ENCODE measurements at regions not wholly inside any gene's neighbourhood (a gene's known extent, or its start where the extent isn't known, plus 50 kb on each side); places are given as distances from the start of the nearest gene placed in this dataset.

DNA sequence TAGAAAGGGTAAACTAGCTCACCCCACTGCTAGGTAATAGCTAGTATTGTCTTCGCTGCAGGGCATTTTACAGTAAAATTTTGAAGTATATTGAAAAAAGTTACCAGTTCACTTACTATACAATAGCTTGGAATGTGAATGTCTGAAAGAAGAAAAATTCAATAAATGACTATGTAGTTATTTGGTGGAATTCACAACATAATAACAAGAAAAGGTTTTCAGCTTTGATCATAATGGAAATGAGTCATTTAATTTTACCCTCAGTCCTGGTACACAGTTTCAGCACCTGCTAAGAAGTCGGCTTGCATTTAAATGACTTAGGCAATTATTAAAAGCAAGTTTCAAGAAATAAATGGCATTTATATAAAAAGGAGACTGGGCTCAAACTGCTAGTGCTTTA lies 90.4 kb downstream of the NUP35 start:
- H3K9ac ChIP-seq (ENCODE audit: low read depth, low read length), result no peak overlapping the region
- no peaks in the 10 kb centered on the region for H3K4me1 ChIP-seq (ENCODE audit: control insufficient read depth, insufficient read depth, low read length)
- 0 out of 2 replicates have a peak, but pooled peaks cover 2% of the 10 kb centered on the region for H3K9me3 ChIP-seq (ENCODE audit: control insufficient read depth, insufficient read depth, low read length)
- H3K27ac ChIP-seq (ENCODE audit: low read depth, low read length), result no peak overlapping the region
- no peaks in the 10 kb centered on the region for H3K36me3 ChIP-seq (ENCODE audit: control insufficient read depth, insufficient read depth, low read length)
- H3K27me3 ChIP-seq (ENCODE audit: control insufficient read depth, insufficient read depth, low read length), result no peaks in the 10 kb centered on the region
- no peak overlapping the region for H3K4me3 ChIP-seq (ENCODE audit: low read depth, low read length)

DNA sequence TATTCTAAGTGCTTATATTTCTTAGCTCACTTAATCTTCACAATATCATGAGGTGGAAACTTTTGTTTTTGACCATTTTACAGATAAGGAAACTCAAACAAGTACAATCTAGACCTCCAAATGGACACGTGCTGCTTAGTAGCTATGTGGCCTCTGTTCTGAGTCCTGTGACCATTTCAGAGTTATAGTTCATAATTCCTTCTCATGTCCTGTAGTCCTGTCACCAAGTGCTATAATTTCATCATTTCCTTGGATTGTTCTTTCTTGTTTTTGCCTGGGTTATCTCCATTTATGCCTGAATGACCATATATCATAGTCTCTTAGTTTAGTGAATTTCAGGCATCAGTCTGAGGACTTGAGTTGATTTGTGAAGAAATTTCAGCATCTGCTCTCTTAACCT lies 91.7 kb downstream of the NUP35 start:
- H3K4me1 ChIP-seq (ENCODE audit: control insufficient read depth, insufficient read depth, low read length), result no peaks in the 10 kb centered on the region
- H3K4me3 ChIP-seq (ENCODE audit: low read depth, low read length), result no peak overlapping the region

DNA sequence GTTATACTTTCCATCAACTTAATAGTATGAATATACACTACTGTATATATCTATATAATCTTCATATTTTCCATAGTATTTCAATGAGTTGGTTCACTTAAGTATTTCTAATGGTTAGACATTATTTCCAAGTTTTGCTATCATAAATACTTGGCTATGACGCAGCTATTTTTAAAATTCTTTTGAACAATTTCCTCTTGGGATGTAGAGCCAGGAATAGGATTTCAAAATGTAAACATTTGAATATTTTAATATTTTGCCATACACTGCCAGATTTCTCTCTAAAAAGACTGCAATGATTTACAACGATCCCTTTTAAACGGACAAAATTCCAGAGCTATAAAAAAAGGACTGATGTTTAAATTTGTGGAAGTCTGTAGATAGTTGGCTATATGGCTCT lies 95.6 kb downstream of the NUP35 start:
- Histone ChIP-seq H3K9me3 (ENCODE audit: control insufficient read depth, insufficient read depth, low read length) (no peaks in the 10 kb centered on the region), H3K36me3 (ENCODE audit: control insufficient read depth, insufficient read depth, low read length) (no peaks in the 10 kb centered on the region), H3K4me1 (ENCODE audit: control insufficient read depth, insufficient read depth, low read length) (no peaks in the 10 kb centered on the region), H3K9ac (ENCODE audit: low read depth, low read length) (no peak overlapping the region), H3K27me3 (ENCODE audit: control insufficient read depth, insufficient read depth, low read length) (no peaks in the 10 kb centered on the region), H3K27ac (ENCODE audit: low read depth, low read length) (no peak overlapping the region), H3K4me3 (ENCODE audit: low read depth, low read length) (no peak overlapping the region)

More for the DNA sequence above, 91.7 kb downstream of the NUP35 start:
- no peak overlapping the region for H3K27ac ChIP-seq (ENCODE audit: low read depth, low read length)
- H3K36me3 ChIP-seq (ENCODE audit: control insufficient read depth, insufficient read depth, low read length), result no peaks in the 10 kb centered on the region
- H3K27me3 ChIP-seq (ENCODE audit: control insufficient read depth, insufficient read depth, low read length), result no peaks in the 10 kb centered on the region
- no peak overlapping the region for H3K9ac ChIP-seq (ENCODE audit: low read depth, low read length)
- no peaks in the 10 kb centered on the region for H3K9me3 ChIP-seq (ENCODE audit: control insufficient read depth, insufficient read depth, low read length)

DNA sequence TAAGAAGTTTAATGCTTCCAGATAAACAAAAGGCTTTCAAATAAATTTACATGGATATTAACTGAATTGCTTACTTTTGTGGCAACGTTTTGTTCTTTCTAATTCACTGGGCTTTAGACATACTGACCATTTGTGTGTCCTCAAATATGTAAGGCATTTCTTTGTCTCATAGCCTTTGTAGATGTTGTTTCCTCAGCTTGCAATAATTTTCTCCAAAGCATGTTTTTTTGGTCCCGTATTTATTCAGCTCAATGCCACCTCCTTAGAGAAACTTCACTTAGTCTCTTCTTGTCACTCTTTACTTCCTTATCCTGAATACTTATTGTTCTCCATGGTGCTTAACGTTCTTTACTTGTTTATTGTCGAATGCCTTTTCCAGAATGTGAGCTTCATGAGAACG lies 98.5 kb downstream of the NUP35 start:
- Histone ChIP-seq H3K27me3 (ENCODE audit: control insufficient read depth, insufficient read depth, low read length) (no peaks in the 10 kb centered on the region), H3K4me1 (ENCODE audit: control insufficient read depth, insufficient read depth, low read length) (no peaks in the 10 kb centered on the region), H3K36me3 (ENCODE audit: control insufficient read depth, insufficient read depth, low read length) (no peaks in the 10 kb centered on the region), H3K9me3 (ENCODE audit: control insufficient read depth, insufficient read depth, low read length) (no peaks in the 10 kb centered on the region), H3K27ac (ENCODE audit: low read depth, low read length) (no peak overlapping the region), H3K4me3 (ENCODE audit: low read depth, low read length) (no peak overlapping the region), H3K9ac (ENCODE audit: low read depth, low read length) (no peak overlapping the region)

DNA sequence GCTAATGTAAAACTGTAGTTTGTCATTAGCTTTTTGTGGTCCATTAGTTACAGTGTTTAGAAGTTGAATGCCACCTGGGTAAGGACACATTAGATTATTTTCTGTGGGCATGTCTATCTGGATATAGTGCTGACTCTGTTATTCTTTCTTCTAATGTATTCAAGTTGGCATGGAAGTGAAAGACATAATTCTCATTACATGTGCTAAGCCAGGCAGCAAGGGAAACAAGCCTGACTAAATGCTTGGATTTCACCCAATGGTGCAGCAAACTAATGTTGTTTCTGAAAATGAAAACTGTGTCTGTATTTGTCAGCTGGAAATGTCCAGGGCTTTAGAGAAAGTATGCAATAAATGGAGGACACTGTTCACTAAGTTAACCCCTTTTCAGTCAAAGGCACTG lies 100.7 kb downstream of the NUP35 start:
- Histone ChIP-seq H3K27me3 (ENCODE audit: control insufficient read depth, insufficient read depth, low read length) (no peaks in the 10 kb centered on the region), H3K27ac (ENCODE audit: low read depth, low read length) (no peak overlapping the region), H3K4me3 (ENCODE audit: low read depth, low read length) (no peak overlapping the region), H3K9me3 (ENCODE audit: control insufficient read depth, insufficient read depth, low read length) (no peaks in the 10 kb centered on the region), H3K4me1 (ENCODE audit: control insufficient read depth, insufficient read depth, low read length) (no peaks in the 10 kb centered on the region), H3K9ac (ENCODE audit: low read depth, low read length) (no peak overlapping the region), H3K36me3 (ENCODE audit: control insufficient read depth, insufficient read depth, low read length) (no peaks in the 10 kb centered on the region)

DNA sequence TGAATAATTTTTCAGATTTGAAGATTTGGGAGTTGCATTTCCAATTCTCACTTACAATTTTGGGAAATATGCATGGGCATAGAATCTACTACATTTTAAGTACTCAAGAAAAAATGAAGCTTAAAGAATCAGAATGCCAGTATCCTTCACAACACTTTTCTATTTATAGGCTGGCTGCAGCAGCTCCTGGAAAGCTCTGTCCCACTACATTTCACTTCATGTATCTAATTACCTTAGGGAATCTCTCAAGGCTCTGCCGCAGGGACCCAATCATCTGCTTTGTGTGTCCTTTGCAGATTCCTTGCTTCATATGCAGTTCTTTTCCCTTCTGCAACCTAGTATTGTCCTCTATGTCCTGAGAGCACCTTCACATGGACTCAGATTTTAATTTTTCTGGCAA lies 102.9 kb downstream of the NUP35 start:
- Histone ChIP-seq H3K27ac (ENCODE audit: low read depth, low read length) (no peak overlapping the region), H3K36me3 (ENCODE audit: control insufficient read depth, insufficient read depth, low read length) (no peaks in the 10 kb centered on the region), H3K9ac (ENCODE audit: low read depth, low read length) (no peak overlapping the region), H3K27me3 (ENCODE audit: control insufficient read depth, insufficient read depth, low read length) (no peaks in the 10 kb centered on the region), H3K9me3 (ENCODE audit: control insufficient read depth, insufficient read depth, low read length) (no peaks in the 10 kb centered on the region), H3K4me3 (ENCODE audit: low read depth, low read length) (no peak overlapping the region), H3K4me1 (ENCODE audit: control insufficient read depth, insufficient read depth, low read length) (no peaks in the 10 kb centered on the region)

DNA sequence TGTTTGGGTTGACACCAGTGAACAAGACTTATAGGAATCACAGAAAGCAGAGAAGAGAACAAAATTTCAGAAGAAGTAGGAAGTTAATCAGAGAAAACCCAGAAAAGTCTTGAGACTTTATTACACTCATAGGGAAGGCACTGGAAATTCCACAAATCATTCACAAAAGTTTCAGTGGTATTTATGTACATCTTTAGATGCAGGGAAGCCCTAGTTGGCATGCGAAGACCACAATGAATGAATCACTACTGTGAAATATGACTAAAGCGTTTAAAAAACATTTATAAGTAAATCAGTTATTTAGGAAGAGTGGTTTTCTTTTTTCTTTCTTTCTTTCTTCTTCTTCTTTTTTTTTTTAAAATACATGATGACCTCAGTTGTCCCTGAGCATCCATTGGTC lies 105.1 kb downstream of the NUP35 start:
- Histone ChIP-seq H3K36me3 (ENCODE audit: control insufficient read depth, insufficient read depth, low read length) (no peaks in the 10 kb centered on the region), H3K9me3 (ENCODE audit: control insufficient read depth, insufficient read depth, low read length) (no peaks in the 10 kb centered on the region), H3K27ac (ENCODE audit: low read depth, low read length) (no peak overlapping the region), H3K27me3 (ENCODE audit: control insufficient read depth, insufficient read depth, low read length) (no peaks in the 10 kb centered on the region), H3K4me3 (ENCODE audit: low read depth, low read length) (no peak overlapping the region), H3K4me1 (ENCODE audit: control insufficient read depth, insufficient read depth, low read length) (no peaks in the 10 kb centered on the region), H3K9ac (ENCODE audit: low read depth, low read length) (no peak overlapping the region)

DNA sequence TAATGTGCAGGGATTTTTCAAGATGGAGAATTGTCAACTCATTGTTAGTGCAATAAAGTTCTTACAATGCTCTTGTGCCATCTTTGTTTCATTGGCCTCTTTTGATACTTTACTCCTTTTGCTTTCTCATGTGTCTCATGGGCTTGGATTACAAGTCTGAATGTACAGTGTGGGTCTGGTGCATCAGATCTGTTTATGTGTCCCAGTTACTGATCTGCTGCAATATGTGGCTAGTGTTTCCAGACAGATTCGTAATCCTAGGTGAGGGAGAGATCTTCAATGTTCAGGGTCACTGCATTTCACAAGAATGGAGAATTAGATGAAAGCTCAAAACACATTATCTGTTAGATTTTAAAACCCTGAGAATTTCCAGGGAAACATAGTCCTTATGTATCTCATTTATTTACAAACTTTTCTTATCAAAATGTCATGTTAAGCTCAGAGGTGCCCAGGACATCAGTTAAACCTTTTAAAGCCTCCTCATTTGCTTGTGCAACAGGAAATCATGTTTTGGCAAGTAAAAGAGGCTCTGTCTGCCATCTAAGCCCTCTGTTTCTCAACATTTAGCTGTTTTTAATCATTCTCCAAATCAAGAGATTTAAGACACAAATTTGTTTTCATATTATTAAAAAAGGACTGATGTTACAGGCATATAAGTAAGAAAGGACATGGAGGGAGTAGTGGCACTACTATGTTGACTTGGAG lies 108.1 kb downstream of the NUP35 start:
- Histone ChIP-seq H3K36me3 (ENCODE audit: control insufficient read depth, insufficient read depth, low read length) (no peaks in the 10 kb centered on the region), H3K27me3 (ENCODE audit: control insufficient read depth, insufficient read depth, low read length) (no peaks in the 10 kb centered on the region), H3K4me1 (ENCODE audit: control insufficient read depth, insufficient read depth, low read length) (no peaks in the 10 kb centered on the region), H3K9ac (ENCODE audit: low read depth, low read length) (no peak overlapping the region), H3K27ac (ENCODE audit: low read depth, low read length) (no peak overlapping the region), H3K9me3 (ENCODE audit: control insufficient read depth, insufficient read depth, low read length) (no peaks in the 10 kb centered on the region), H3K4me3 (ENCODE audit: low read depth, low read length) (no peak overlapping the region)

DNA sequence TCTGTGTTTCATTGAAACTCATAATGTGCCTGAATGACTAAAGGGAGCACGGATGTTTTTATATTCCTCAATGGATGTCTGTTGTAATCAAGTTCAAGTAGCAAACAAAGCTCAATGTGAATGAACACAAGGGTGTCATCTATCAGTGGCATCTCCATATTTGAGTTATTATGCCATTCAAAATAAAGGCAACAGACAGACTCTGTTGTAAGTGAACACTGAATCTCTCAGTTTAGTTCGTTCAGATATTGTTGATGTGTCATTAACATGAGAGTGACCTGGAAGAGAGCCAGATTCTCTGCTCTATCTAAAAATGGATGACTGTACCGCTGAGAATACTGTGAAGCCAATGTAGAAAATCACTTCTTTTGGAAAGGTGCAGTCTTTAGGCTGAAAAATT lies 118.7 kb downstream of the NUP35 start:
- Histone ChIP-seq H3K4me1 (ENCODE audit: control insufficient read depth, insufficient read depth, low read length) (no peaks in the 10 kb centered on the region), H3K4me3 (ENCODE audit: low read depth, low read length) (no peak overlapping the region), H3K27ac (ENCODE audit: low read depth, low read length) (no peak overlapping the region), H3K36me3 (ENCODE audit: control insufficient read depth, insufficient read depth, low read length) (no peaks in the 10 kb centered on the region), H3K9me3 (ENCODE audit: control insufficient read depth, insufficient read depth, low read length) (no peaks in the 10 kb centered on the region), H3K9ac (ENCODE audit: low read depth, low read length) (no peak overlapping the region), H3K27me3 (ENCODE audit: control insufficient read depth, insufficient read depth, low read length) (no peaks in the 10 kb centered on the region)

DNA sequence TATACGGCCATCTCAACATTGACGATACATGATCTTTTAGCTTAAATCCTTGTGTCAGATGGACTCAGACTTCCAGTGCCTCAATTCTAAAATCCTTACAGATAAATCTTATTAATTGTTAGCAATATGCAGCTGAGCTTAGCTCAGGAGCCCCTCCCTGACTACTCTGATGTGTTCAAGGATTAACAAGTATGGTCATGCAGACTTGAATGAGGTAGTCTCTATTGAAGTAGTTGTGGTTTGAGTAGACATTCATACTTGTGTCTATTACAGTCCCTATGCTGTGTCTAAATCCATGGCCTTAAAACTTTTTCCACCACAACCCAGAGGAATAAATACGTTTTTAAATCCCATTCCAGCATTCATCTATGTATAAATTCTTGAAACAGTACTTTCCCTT lies 119.5 kb downstream of the NUP35 start:
- Histone ChIP-seq H3K27me3 (ENCODE audit: control insufficient read depth, insufficient read depth, low read length) (no peaks in the 10 kb centered on the region), H3K27ac (ENCODE audit: low read depth, low read length) (no peak overlapping the region), H3K9ac (ENCODE audit: low read depth, low read length) (no peak overlapping the region), H3K36me3 (ENCODE audit: control insufficient read depth, insufficient read depth, low read length) (no peaks in the 10 kb centered on the region), H3K4me1 (ENCODE audit: control insufficient read depth, insufficient read depth, low read length) (no peaks in the 10 kb centered on the region), H3K4me3 (ENCODE audit: low read depth, low read length) (no peak overlapping the region), H3K9me3 (ENCODE audit: control insufficient read depth, insufficient read depth, low read length) (no peaks in the 10 kb centered on the region)

DNA sequence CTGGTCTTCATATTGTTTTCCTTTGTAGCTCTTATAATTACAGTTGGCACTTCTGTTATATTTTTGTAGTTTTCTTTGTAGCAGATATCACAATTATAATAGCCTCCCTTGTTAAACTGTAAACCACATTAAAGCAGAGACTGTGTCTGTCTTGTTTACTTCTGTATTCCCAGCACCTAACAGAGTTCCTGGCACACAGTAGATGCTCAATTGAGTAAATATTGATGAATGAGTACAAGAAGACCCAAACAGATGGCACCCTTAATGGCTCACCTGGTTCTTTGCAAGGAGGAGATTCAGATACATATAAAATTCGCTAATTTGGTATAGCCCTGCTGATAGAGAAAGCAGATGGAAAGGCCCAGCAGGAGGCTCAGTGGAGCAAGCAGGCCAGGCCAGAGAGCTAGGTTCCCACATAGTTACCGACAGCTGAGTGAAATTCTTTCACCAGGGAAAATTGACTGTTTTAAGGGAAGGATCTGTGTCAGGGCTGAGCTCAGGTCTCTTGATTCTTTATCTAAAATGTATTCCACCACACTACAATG lies 120.1 kb downstream of the NUP35 start:
- H3K9me3 ChIP-seq (ENCODE audit: control insufficient read depth, insufficient read depth, low read length), result no peaks in the 10 kb centered on the region
- H3K4me3 ChIP-seq (ENCODE audit: low read depth, low read length), result no peak overlapping the region
- no peaks in the 10 kb centered on the region for H3K36me3 ChIP-seq (ENCODE audit: control insufficient read depth, insufficient read depth, low read length)
- no peaks in the 10 kb centered on the region for H3K27me3 ChIP-seq (ENCODE audit: control insufficient read depth, insufficient read depth, low read length)
- H3K27ac ChIP-seq (ENCODE audit: low read depth, low read length), result no peak overlapping the region
- H3K4me1 ChIP-seq (ENCODE audit: control insufficient read depth, insufficient read depth, low read length), result no peaks in the 10 kb centered on the region
- H3K9ac ChIP-seq (ENCODE audit: low read depth, low read length), result no peak overlapping the region

All from HUES48 (cell line).